Breast epithelium (tissue), 3 donors: ENCODE measurements at regions not wholly inside any gene's neighbourhood (a gene's known extent, or its start where the extent isn't known, plus 50 kb on each side); places are given as distances from the start of the nearest gene placed in this dataset.

Source experiments
- CTCF ChIP-seq, 3 donors: fragments of 450-650 bp; IDR thresholded peaks; one replicate each; pipeline ENCODE4 v1.5.1; 2016 to 2017; ENCODE audit warnings: antibody characterized with exemption in 3 of 3, mild to moderate bottlenecking in 3 of 3, moderate library complexity in 3 of 3
- POLR2A ChIP-seq: fragments of 450-650 bp; IDR thresholded peaks from one replicate; pipeline ENCODE4 v1.6.1; 2016; ENCODE audit warnings: antibody characterized with exemption, mild to moderate bottlenecking, moderate library complexity
- POLR2AphosphoS5 ChIP-seq, 3 donors: sonication (generic); formaldehyde crosslinking; IDR thresholded peaks; one replicate each; pipeline ENCODE4 v1.6.1; 2017; ENCODE audit warnings: antibody characterized with exemption in 3 of 3

- TF ChIP-seq CTCF (IDR thresholded peaks at IDR 0.05) (no peak), POLR2AphosphoS5 (IDR thresholded peaks at IDR 0.05) (no peak), POLR2A (no peak)
Measured at GRCh38 chr5:44178414-44178813, 210.8 kb downstream of the FGF10 start.
